ENCODE measurements at regions not wholly inside any gene's neighbourhood (a gene's known extent, or its start where the extent isn't known, plus 50 kb on each side); places are given as distances from the start of the nearest gene placed in this dataset.
"Not testable (repeated sequence)": the region's sequence is repeated elsewhere in the genome, so short reads cannot be mapped to it uniquely, and the experiment has no call there.

DNA sequence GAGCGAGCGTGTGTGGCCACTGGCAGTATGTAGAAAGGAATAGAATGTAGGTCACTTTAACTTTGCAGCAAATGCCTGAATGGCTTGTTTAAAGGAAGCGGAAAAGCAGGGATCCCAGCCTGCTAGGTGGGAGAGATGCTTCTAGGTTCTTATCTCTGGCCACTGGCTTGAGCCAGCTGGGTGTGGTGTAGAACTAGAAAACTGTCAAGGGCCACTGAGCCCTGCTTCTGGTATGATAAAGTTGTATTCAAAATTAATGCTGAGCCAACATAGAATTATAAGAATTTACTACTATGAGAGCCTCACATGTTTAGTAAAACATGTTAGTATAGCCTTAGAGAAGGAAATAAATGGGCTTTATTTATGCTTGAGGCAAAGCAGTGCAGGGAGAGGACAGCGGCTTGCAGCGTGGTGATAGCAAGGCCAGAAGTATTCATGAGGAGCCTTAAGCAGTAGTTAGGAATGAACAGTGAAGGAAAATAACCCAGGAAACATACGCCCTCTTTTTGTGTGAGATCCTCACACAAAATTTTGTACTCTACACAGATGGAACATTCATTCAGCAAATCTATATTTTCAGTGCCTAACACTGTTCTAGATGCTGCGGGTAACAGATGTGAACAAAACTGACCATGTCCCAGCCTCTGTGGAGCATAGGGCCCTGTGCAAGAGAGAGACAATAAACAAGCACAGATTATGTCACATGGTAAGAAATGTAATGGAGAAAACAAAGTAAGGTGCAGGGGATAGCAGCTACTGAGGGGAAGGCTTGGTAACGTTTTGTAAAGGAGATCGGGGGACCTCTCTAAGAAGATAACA lies 863.2 kb downstream of the DIAPH3 start:
- DNase-seq (ENCODE audit: low read depth in 2 of 2) = no peak

- DNase-seq (ENCODE audit: low read depth in 2 of 2) = no peak
Observed at GRCh38 chr13:59301174-59301567, 862.6 kb downstream of the DIAPH3 start.

GRCh38 chr13:59303433-59303832 lies 860.3 kb downstream of the DIAPH3 start:
- DNase-seq (ENCODE audit: low read depth in 2 of 2) = no peak

DNA sequence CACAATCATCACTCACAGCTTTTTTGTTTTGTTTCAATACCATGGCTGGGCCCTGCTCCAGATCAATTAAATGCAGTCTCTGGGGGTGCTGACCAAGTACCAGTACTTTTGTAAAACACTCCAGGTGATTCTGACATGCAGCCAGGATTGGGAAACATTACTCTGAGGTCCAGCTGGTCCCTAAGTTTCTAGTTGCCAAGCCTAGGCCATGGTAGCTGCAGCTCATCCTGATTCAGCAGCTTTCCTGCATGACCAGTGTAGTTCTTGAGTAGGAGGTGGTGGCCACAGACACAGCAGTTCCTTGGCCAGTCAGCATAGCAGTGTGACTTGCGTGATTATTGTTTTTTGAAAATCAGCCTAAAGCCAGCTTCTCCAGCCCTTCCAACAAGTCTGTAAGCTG lies 859.1 kb downstream of the DIAPH3 start:
- DNase-seq (ENCODE audit: low read depth in 2 of 2) = no peak

GRCh38 chr13:59305896-59306295 lies 857.8 kb downstream of the DIAPH3 start:
- no peak for DNase-seq (ENCODE audit: low read depth in 2 of 2)

- DNase-seq (ENCODE audit: low read depth in 2 of 2) = no peak
Observed at GRCh38 chr13:59312776-59313175, 851.0 kb downstream of the DIAPH3 start.

DNA sequence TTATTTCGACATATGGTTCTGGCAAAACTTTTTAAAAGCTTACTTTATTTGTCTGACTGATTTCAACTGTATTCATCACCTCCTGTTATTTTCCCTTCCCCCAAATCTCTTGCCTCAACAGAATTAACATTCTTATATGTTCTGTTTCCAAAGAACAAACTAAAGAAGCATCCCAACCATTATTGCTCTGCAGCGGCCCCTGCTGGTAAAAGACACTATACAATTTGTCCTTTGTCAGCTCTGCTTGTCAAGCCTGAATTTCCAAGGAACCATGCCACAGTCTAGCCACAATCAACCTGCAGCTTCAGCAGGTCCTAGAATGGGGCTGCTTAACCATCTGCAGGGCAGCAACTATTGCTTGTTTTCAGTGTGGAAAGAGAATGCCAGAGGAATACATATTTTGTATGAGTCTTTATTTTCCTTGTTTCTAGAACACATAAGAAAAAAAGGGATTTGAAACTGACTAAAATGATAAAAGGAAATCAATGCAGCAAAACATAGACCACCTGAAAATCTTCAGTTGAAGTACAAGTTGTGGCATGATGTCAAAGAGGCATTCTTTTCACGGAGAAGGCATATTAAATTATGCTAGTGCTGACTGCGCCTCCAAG lies 845.3 kb downstream of the DIAPH3 start:
- peak in 1 of 2 donors; percentile 1 for DNase-seq (ENCODE audit: low read depth in 2 of 2)

DNA sequence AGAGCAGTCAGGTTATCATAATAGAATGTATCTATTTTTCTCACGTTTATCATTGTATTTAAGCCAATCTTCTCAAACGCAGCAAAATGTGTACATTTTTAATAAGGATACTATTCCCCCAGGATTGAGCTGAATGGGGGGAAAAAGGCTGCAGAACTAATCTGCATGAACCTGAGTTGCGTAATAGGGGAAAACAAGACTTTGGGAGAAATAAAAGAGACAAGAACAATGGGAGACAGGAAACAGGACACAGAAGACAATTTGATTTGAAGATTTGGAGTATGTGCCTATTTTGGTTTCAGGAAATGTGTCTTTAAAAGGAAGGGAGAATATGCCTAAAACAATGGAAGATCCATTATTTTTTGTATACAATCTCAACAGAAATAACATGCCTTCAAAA lies 844.5 kb downstream of the DIAPH3 start:
- DNase-seq (ENCODE audit: low read depth in 2 of 2) = no peak

- DNase-seq (ENCODE audit: low read depth in 2 of 2) = no peak
Observed at GRCh38 chr13:59320021-59320420, 843.7 kb downstream of the DIAPH3 start.

- DNase-seq (ENCODE audit: low read depth in 2 of 2) = not testable (repeated sequence)
Observed at GRCh38 chr13:59324401-59324800, 839.3 kb downstream of the DIAPH3 start.

DNA sequence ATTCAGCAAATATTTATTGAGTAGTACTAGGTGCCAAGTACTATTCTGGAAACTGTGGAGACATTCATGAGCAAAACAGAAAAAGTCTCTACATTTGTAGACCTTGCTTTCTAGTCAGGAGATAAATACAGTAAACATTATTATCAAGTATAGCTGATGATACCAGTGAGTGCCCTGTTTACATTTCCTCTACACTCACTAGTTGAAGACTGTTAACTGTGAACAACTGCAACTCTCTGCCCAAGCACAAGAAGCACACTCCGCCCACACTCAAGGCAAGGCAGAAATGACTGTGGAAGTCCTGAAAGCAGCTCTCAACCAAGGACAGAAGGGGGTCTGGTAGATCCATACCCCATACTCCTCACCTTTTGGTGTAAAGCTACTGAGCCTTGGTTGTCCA lies 837.0 kb downstream of the DIAPH3 start:
- no peak for DNase-seq (ENCODE audit: low read depth in 2 of 2)

- DNase-seq (ENCODE audit: low read depth in 2 of 2) = no peak
Observed at GRCh38 chr13:59330764-59331163, 833.0 kb downstream of the DIAPH3 start.

DNA sequence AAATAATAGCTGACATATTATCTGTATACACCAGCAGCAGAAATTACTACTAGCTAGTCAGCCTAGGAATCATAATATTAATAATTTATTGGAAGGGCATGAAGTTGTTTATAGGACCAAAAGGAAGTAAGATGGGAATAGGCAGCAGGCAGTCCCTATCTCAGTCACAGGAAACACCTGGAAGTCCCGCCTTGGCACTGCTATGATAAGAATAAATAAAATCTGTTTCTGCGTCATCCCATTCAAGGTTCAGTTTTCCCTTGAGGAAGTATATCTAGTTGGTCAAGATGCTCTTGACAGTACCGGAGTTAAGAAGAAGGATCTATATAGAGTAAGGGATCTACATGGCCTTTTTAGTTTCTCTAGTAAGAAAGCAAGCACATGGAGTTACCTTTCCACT lies 830.8 kb downstream of the DIAPH3 start:
- DNase-seq (ENCODE audit: low read depth in 2 of 2) = no peak

- no peak for DNase-seq (ENCODE audit: low read depth in 2 of 2)
Observed at GRCh38 chr13:59337070-59337469, 826.7 kb downstream of the DIAPH3 start.

GRCh38 chr13:59340151-59340550 lies 823.6 kb downstream of the DIAPH3 start:
- no peak for DNase-seq (ENCODE audit: low read depth in 2 of 2)

DNA sequence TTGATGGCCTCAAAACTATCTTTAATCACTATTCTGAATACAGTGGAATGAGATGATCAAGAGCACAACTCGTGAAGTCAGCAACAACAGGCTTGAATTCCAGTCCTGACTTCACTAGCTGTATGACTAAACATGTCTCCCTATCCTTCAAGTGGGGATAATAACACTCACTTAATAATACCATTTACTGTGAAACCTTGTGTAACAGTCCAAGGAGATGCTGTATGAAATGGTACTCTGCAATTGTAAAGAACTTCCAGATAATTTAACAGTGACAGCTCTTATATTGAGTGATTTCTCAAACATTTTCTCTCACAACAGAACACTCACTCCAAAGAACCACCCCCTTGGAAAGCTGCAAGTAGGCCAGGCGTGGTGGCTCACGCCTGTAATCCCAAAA lies 823.1 kb downstream of the DIAPH3 start:
- no peak for DNase-seq (ENCODE audit: low read depth in 2 of 2)

- DNase-seq (ENCODE audit: low read depth in 2 of 2) = no peak
Observed at GRCh38 chr13:59342400-59342799, 821.3 kb downstream of the DIAPH3 start.

DNA sequence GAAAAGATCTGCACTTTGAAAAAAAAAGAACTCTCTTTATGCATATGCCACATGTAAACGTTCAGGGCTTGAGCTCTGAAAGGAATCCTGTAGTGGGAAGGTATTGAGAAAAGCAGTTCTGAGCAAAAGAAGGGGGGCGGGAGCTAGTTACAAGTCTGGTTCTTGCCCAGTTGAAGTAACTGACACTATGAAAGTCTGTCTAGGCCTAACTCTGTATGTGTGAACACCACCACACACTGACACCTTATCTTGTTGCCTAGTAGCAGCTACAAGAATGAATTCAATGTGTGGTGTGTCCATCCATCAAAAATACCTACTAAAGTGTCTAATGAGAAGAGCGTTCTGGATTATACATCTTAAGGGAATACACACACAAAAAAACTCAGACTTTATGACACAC lies 820.6 kb downstream of the DIAPH3 start:
- DNase-seq (ENCODE audit: low read depth in 2 of 2) = no peak

DNA sequence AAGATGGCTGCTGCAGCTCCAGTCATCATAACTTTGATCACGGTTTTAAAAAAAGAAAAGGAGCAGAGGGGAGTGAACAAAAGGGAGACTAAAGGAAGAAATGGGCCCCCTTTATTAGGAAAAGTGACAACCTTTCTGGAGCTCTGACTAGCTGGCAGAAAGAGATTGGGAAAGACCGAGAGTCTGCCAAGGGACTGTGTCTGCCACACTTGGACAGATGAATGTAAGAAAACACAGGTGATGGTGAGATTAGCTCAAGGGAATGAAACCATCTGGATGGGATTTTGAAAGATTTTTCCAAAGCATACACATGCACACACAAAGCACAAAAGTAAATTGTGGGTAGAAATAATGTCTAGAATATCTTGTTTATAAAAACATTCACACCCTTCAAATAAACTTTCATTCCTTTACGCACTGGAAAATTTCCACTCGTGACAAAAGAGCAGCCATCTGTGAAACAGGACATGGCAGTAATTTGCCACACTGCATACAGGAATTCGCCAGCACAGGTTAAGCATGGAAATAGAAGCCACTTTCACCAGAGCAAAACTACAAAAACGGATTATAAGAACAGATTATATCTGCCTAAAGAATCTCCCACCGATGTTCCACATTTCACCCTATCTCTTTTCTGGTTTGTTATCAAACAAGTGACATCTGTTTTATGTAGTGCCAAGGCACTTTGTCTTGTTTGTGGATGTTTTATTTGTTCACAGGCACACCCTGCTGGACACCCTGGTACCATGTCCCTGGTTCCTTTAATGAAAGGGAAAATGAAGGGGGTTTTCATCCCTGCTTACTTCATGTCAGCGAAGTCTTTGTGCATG lies 819.5 kb downstream of the DIAPH3 start:
- no peak for DNase-seq (ENCODE audit: low read depth in 2 of 2)

GRCh38 chr13:59345311-59345710 lies 818.4 kb downstream of the DIAPH3 start:
- DNase-seq (ENCODE audit: low read depth in 2 of 2) = no peak

DNA sequence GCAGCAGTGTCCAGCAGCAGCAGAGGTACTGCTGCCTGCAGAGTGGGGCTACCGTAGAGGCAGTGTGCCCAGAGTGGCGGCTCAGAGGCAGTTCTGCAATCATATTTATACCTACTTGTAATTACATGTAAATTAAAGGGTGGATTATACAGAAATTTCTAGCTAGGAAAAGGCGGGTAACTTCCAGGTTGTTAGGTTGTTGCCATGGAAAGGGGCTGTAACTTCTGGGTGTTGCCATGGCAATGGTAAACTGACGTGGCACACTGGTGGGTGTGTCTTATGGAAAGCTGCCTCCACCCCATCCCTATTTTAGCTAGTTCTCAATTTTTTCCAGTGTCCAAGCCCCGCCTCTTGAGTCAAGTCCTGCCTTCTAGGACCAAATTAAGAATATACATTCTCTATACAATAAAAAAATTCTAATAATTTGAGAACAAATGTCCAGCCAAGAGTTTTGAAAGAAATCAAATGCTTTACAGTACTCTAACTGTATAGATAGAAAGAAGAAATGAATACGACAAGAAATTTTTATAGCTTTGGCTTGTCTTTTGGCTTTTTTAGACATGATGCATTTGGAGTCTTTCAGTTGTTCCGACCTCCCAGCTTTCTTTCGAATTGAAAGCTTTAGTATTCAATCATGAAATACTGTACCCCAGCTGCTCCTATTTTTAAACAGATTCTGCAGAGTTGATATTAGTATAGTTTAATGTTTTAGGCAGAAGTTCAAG lies 816.6 kb downstream of the DIAPH3 start:
- no peak for DNase-seq (ENCODE audit: low read depth in 2 of 2)

DNA sequence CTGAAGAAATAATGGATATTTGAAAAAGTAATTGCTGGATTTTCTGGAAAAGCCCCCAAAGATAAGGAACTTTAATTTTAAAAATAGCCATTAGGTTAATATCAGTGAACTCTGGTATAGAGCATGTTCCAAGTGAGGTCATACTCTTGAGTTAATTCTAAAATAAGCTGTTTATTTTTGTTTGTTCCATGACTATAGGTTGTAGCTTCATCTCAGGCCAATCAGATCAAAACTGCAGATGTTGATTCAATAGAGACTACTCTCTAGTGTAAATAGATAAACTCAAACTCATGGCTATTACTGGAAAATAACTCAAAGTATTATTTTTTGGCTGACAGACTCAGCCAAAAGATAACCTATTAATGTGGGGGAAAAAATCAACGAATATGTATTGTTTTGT lies 815.1 kb downstream of the DIAPH3 start:
- DNase-seq (ENCODE audit: low read depth in 2 of 2) = no peak

Data from activated CD8-positive, alpha-beta memory T cell treated with anti-CD3 and anti-CD28 coated beads for 4 hours (primary cell).